GM23338 (cell line): ENCODE measurements at regions not wholly inside any gene's neighbourhood (a gene's known extent, or its start where the extent isn't known, plus 50 kb on each side); places are given as distances from the start of the nearest gene placed in this dataset.

Experiments used
- ATAC-seq: fragments of 200-7000 bp; cut with Tn5 transposase; 3 replicates; pipeline ENCODE4 v1.9.1; 2020
- DNase-seq: peaks from one replicate; pipeline ENCODE4 v3.0.0-alpha.2; 2015; ENCODE audit warnings: low spot score
- H2AFZ ChIP-seq: fragments of 200-600 bp; sonication (generic); 2 replicates; pipeline ENCODE4 v1.8.0; 2016; ENCODE audit warnings: antibody characterized with exemption, mild to moderate bottlenecking, moderate library complexity
- H3F3A ChIP-seq: fragments of 200-600 bp; sonication (generic); replicated peaks from 2 replicates; pipeline ENCODE4 v1.8.0; 2017; ENCODE audit warnings: antibody characterized with exemption, mixed run types, low read depth
- H3K27ac ChIP-seq: fragments of 200-600 bp; sonication (generic); 2 replicates; pipeline ENCODE4 v1.6.1; 2016; ENCODE audit warnings: low read depth
- H3K27me3 ChIP-seq: fragments of 200-600 bp; sonication (generic); 2 replicates; pipeline ENCODE4 v1.8.0; 2016; ENCODE audit warnings: mild to moderate bottlenecking, mixed run types, moderate library complexity; ENCODE audit not compliant: insufficient read depth
- H3K36me3 ChIP-seq: fragments of 200-600 bp; sonication (generic); 2 replicates; pipeline ENCODE4 v1.8.0; 2016; ENCODE audit warnings: mild to moderate bottlenecking; ENCODE audit not compliant: insufficient read depth
- H3K4me1 ChIP-seq: fragments of 200-600 bp; sonication (generic); 2 replicates; pipeline ENCODE4 v1.8.0; 2016; ENCODE audit warnings: mild to moderate bottlenecking, moderate library complexity; ENCODE audit not compliant: insufficient read depth
- H3K4me2 ChIP-seq: fragments of 200-600 bp; sonication (generic); 2 replicates; pipeline ENCODE4 v1.7.1; 2017; ENCODE audit warnings: mixed run types
- H3K4me3 ChIP-seq: fragments of 200-600 bp; sonication (generic); 2 replicates; pipeline ENCODE4 v1.6.1; 2016; ENCODE audit warnings: mixed run types
- H3K79me2 ChIP-seq: fragments of 200-600 bp; sonication (generic); replicated peaks from 2 replicates; pipeline ENCODE4 v1.8.0; 2017; ENCODE audit warnings: mild to moderate bottlenecking; ENCODE audit not compliant: insufficient read depth
- H3K9me2 ChIP-seq: fragments of 200-600 bp; sonication (generic); 2 replicates; pipeline ENCODE4 v1.8.0; 2017; ENCODE audit not compliant: insufficient read depth
- H4K20me1 ChIP-seq: fragments of 200-600 bp; sonication (generic); replicated peaks from 2 replicates; pipeline ENCODE4 v1.8.0; 2017; ENCODE audit warnings: mild to moderate bottlenecking; ENCODE audit not compliant: insufficient read depth
- H3K27ac Mint-ChIP-seq: 2 replicates; pipeline ENCODE4 v1.8.0; 2020; ENCODE audit warnings: inconsistent platforms, mild to moderate bottlenecking, moderate library complexity, mixed read lengths
- H3K27me3 Mint-ChIP-seq: 3 replicates; pipeline ENCODE4 v1.8.0; 2022; ENCODE audit warnings: low read depth, mild to moderate bottlenecking, moderate library complexity, mixed read lengths, inconsistent platforms; ENCODE audit not compliant: insufficient read depth, poor library complexity
- H3K36me3 Mint-ChIP-seq: 3 replicates; pipeline ENCODE4 v1.8.0; 2021; ENCODE audit warnings: low read depth, mild to moderate bottlenecking, inconsistent platforms, moderate library complexity, mixed read lengths
- H3K4me1 Mint-ChIP-seq: 3 replicates; pipeline ENCODE4 v1.8.0; 2020; ENCODE audit warnings: mild to moderate bottlenecking, inconsistent platforms, mixed read lengths
- H3K4me3 Mint-ChIP-seq: 3 replicates; pipeline ENCODE4 v1.8.0; 2021; ENCODE audit warnings: moderate library complexity, mild to moderate bottlenecking, inconsistent platforms, mixed read lengths
- H3K9me3 Mint-ChIP-seq: 3 replicates; pipeline ENCODE4 v1.8.0; 2020; ENCODE audit warnings: moderate library complexity, mild to moderate bottlenecking, inconsistent platforms, mixed read lengths
- CREB1 ChIP-seq: fragments of 250-450 bp; sonication (Bioruptor Pico); IDR thresholded peaks from 2 replicates; pipeline ENCODE4 v1.5.0; 2020; ENCODE audit warnings: low read depth, mild to moderate bottlenecking, moderate library complexity
- CTCF ChIP-seq, 2 experiments: fragments of 200-600 bp in 1 of 2; sonication (generic) in 1 of 2; conservative IDR thresholded peaks; 2 replicates each; pipeline versions ENCODE4 v1.5.1 to v1.6.1; 2016 to 2017; ENCODE audit warnings: antibody characterized with exemption in 2 of 2, low read depth in 2 of 2, mild to moderate bottlenecking in 2 of 2, moderate library complexity in 1 of 2
- EZH2 ChIP-seq: fragments of 200-600 bp; sonication (generic); IDR thresholded peaks from one replicate; pipeline ENCODE4 v1.8.0; 2017; ENCODE audit warnings: antibody characterized with exemption, mild to moderate bottlenecking, low read depth; ENCODE audit not compliant: unreplicated experiment
- EZH2phosphoT487 ChIP-seq: fragments of 200-600 bp; sonication (generic); IDR thresholded peaks from one replicate; pipeline ENCODE4 v1.8.1; 2018; ENCODE audit warnings: antibody characterized with exemption; ENCODE audit not compliant: unreplicated experiment
- JUNB ChIP-seq: IDR thresholded peaks from one replicate; pipeline ENCODE4 v1.6.1; 2016; ENCODE audit warnings: antibody characterized with exemption; ENCODE audit not compliant: unreplicated experiment
- POLR2AphosphoS5 ChIP-seq: IDR thresholded peaks from 2 replicates; pipeline ENCODE4 v1.6.1; 2016; ENCODE audit warnings: antibody characterized with exemption, low read depth
- REST ChIP-seq: IDR thresholded peaks from one replicate; pipeline ENCODE4 v1.6.1; 2018; ENCODE audit warnings: antibody characterized with exemption; ENCODE audit not compliant: unreplicated experiment
- ZNF331 ChIP-seq: fragments of 250-450 bp; sonication (Bioruptor Pico); IDR thresholded peaks from 2 replicates; pipeline ENCODE4 v1.5.0; 2020; ENCODE audit warnings: low read depth, mild to moderate bottlenecking, moderate library complexity

GRCh38 chr2:12035956-12036639 lies 289.7 kb downstream of the LPIN1 start:
- no peaks in the 10 kb centered on the region for H3K36me3 Mint-ChIP-seq
- H3K4me3 Mint-ChIP-seq = no peak overlapping the region
- Histone ChIP-seq H3K36me3 (no peaks in the 10 kb centered on the region), H3K4me1 (no peaks in the 10 kb centered on the region), H3F3A (no peaks in the 10 kb centered on the region), H4K20me1 (no peaks in the 10 kb centered on the region), H2AFZ (no peak overlapping the region), H3K9me2 (peaks cover 12% of the 10 kb centered on the region), H3K79me2 (no peaks in the 10 kb centered on the region), H3K4me3 (no peak overlapping the region), H3K27ac (no peak overlapping the region), H3K27me3 (no peaks in the 10 kb centered on the region), H3K4me2 (no peak overlapping the region)
- ATAC-seq = no peak
- peaks cover 15% of the 10 kb centered on the region for H3K27me3 Mint-ChIP-seq
- DNase-seq = no peak
- no peak overlapping the region for H3K27ac Mint-ChIP-seq
- peaks cover 8% of the 10 kb centered on the region for H3K9me3 Mint-ChIP-seq
- H3K4me1 Mint-ChIP-seq = peaks cover 2% of the 10 kb centered on the region; the same call in 1 of the 3 replicates
- TF ChIP-seq ZNF331 (no peak), EZH2 (no peak), REST (no peak), POLR2AphosphoS5 (no peak), CREB1 (CRISPR knock-in tag) (no peak), JUNB (no peak), CTCF (conservative IDR thresholded peaks at IDR 0.05; ENCODE audit: low read depth in 2 of 2) (no peak), EZH2phosphoT487 (no peak)

- H3K79me2 ChIP-seq = no peaks in the 10 kb centered on the region
- H2AFZ ChIP-seq = 0 out of 2 replicates have a peak overlapping the region, but pooled peaks have one; percentile 10
- no peak overlapping the region for H3K27ac ChIP-seq
- Mint-ChIP-seq H3K4me1 (peaks cover 2% of the 10 kb centered on the region; the same call in 1 of the 3 replicates), H3K27ac (no peak overlapping the region), H3K27me3 (peaks cover 15% of the 10 kb centered on the region), H3K36me3 (no peaks in the 10 kb centered on the region), H3K9me3 (peaks cover 8% of the 10 kb centered on the region), H3K4me3 (no peak overlapping the region)
- no peaks in the 10 kb centered on the region for H3K36me3 ChIP-seq
- no peak for DNase-seq
- H3K4me3 ChIP-seq = no peak overlapping the region
- H3K27me3 ChIP-seq = no peaks in the 10 kb centered on the region
- H3F3A ChIP-seq = no peaks in the 10 kb centered on the region
- no peaks in the 10 kb centered on the region for H4K20me1 ChIP-seq
- H3K4me2 ChIP-seq = no peak overlapping the region
- no peaks in the 10 kb centered on the region for H3K4me1 ChIP-seq
- ATAC-seq = no peak
- H3K9me2 ChIP-seq = peaks cover 7% of the 10 kb centered on the region; the same call in 1 of the 2 replicates
- TF ChIP-seq REST (no peak), EZH2 (no peak), POLR2AphosphoS5 (no peak), ZNF331 (no peak)
These were observed 290.2 kb downstream of the LPIN1 start for GRCh38 chr2:12036640-12036983.
